Glomerular visceral epithelial cell (primary cell): ENCODE measurements at regions not wholly inside any gene's neighbourhood (a gene's known extent, or its start where the extent isn't known, plus 50 kb on each side); places are given as distances from the start of the nearest gene placed in this dataset.
"Not testable (repeated sequence)": the region's sequence is repeated elsewhere in the genome, so short reads cannot be mapped to it uniquely, and the experiment has no call there.

Source experiments
- DNase-seq: peaks from one replicate; pipeline ENCODE4 v3.0.0-alpha.2; 2016; ENCODE audit errors: extremely low spot score

DNA sequence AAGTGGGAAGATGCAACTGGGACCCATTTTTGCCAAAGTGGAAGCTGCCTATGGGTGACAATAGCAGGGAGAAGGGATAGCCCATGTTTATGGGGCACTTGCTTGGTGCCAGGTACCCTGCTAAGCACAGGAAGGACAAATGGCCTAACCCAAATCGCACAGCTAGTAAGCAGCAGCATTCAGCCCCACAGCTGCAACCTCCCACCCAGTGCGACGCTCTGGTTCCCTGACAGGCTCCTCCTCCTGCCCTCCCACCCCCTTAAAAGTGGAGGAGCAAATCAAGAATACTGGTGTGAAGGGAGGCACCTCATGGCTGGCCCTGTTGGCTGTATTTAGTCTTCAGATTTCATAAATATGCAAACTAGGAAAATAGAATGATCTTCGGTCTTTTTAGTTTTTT, 76.2 kb downstream of the RIN2 start:
- DNase-seq: no peak

GRCh38 chr20:19834783-19835182, 76.7 kb downstream of the RIN2 start:
- no peak for DNase-seq

GRCh38 chr20:19835533-19836222, 77.6 kb downstream of the RIN2 start:
- DNase-seq: no peak

DNA sequence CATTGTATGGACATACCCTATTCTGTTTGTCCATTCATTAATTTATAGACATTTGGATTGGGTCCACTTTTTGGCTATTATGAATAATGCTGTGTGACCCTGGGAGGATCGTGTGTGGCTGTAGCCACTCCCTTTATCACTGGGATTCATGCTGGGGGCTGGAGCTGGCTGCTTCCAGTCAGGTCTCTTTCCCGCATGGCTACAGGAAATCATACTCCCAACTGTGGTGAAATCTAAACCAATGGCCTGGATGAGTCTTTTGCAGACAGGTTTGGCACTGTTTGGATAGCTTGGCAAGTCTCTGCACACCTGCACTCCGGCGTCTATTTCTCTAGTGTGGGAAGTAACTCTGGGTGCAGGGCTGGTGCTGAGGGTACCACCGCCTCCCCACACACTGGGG, 80.4 kb downstream of the RIN2 start:
- no peak for DNase-seq

DNA sequence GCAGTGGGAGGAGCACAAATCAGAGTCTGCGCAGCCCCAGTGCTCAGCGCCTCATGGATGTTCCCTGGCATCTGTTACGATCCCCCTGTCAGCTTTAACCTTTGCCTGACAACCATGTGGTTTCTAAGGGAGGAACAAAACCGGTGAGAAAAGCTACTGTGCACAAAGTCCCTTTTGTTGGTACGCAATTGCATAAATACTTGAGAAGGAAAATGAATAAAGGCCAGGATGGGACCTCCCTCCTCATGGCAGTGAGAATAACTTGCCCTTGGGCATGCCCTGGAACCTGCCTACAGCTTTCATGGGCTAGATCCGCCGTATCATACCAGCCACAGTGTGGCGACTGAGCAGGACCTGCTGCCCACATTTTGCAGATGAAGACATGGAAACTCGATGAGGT, 81.0 kb downstream of the RIN2 start:
- no peak for DNase-seq

- DNase-seq: no peak
Measured at GRCh38 chr20:19840111-19840710, 82.2 kb downstream of the RIN2 start.

- no peak for DNase-seq
Measured at GRCh38 chr20:19841740-19842139, 83.7 kb downstream of the RIN2 start.

GRCh38 chr20:19844850-19845249, 86.8 kb downstream of the RIN2 start:
- not testable (repeated sequence) for DNase-seq

DNA sequence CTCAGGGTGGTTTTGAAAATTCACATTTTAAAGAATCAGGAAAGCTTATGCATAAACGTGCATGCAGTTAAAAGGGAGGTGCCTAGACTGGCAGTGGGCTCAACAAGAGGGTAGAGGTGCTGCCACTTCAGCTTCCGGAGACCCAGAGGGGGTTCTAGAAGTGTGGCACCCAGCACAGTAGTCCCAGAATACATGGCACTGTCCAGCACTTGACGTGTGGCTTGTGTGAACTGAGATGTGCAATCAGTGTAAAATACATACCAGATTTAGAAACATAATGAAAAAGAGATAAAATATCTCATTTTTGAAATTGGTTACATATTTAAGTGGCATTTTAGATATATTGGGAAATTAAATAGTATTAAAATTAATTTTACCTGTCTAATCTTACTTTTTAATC, 89.3 kb downstream of the RIN2 start:
- DNase-seq: no peak

DNA sequence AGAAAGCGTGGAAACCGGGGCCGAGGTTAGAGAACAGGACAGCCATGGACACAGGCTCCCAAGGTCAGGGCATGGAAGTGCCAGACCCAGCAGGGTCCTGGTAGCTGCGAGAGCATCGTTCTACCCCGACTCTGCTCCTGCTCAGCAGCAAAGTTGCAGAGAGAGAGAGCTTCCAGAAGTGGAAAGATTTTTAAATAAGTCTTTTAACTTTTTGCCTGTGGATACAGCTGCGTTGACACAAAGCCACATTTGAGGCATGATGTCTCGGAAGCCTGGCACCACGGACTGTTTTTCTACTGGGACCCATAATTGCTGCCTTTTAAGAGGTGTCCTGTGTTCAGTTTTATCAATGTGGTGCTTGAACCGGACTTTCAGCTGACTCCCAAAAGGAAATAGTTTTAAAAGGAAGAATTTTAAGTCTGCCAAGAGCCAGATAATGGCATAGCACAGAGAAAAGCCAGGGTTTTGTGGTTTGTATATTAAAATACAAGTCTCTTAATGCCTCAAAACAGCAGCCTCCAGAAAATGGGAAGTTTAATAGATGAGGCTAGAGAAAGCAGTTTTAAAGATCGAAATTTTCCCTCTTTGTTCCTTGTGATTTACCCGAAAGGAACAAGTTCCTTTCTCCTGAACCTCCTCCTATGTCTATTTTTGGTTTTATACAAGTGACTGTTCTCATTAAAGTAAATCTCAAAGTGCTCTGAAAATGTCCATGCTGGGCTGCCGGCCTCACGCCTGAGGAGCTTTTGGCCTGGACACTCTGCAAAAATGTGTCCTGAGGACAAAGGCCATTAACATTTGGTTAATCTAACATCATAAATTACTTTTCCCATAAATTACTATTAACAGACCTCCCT, 91.5 kb downstream of the RIN2 start:
- no peak for DNase-seq

- DNase-seq: no peak
Measured at GRCh38 chr20:19850198-19850533, 92.1 kb downstream of the RIN2 start.

- DNase-seq: no peak
Measured at GRCh38 chr20:19851861-19852260, 93.8 kb downstream of the RIN2 start.

DNA sequence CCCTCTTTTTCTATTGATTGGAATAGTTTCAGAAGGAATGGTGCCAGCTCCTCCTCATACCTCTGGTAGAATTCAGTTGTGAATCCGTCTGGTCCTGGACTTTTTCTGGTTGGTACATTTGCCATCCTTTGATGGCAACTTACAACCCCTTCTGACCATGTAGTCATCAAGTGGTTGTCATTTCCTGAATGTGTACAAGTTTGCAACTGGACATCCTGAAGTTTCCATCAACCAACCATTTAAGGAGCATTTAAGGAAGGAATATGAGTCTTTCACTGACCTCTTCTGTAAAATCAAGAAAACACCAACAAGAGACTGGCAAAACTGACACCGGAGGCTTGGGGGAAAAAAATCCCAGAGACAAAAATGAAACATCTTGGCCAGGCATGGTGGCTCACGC, 97.4 kb downstream of the RIN2 start:
- DNase-seq: no peak

DNA sequence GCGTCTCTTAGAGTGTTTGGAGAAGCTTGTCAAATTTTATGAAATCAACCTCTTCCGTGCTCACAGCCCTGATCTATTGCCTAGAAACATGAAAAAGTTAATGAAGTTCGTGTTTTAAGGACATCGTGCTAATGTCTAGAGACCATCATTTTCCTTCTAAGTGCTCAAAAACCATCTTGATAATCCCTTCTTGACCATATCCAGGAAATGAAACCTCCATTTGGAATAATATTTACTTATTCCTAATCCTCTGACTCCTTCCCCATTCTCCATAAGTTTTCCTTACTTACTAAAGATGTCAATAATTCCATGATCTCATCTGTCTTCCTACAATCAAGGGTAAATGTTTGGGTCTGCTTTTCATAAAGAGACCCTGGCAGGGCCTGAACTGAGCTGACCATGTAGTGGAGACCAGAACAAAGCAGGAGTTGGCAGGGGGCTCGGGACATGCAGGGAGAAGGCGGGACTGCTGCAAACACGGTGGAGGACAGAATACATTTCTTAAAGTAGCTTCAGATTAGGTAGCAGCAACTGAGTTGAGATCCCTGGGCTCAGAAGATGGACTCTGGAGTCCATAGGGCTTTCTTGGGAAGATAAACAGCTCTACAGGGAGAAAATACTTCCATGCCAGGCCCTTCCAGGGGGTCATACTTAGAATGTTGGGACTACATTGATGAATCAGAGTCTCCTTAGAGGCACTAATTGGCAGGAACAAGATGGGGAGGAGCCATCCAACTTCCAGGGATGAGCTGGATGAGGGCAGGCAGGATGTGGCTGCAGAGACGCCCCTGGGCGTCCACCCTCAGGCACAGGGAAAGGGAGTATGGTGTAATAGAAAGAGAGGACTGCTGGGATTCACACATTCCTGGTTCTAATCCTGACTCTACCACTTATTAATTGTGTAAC, 100.7 kb downstream of the RIN2 start:
- DNase-seq: peak; percentile 40

- DNase-seq: no peak
Measured at GRCh38 chr20:19859444-19859843, 101.4 kb downstream of the RIN2 start.

DNA sequence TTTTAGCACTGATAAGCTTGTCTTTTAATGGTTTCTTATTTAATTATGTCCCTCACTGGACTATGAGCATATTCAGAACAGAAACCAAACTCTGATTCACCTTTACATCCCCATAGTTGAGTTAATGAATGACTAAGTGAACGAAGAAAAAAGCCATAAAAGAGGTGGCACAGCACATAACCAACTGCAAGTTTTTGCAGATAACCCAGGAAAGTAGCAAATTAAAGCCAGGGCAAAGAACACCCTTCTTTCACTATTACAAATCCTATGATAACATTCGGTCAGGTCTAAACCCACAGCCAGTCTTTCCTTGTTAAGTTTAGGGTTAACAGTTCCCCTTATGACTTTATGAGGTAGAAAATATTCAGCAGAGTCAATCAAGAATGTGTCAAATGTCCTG, 102.7 kb downstream of the RIN2 start:
- DNase-seq: peak; percentile 52

DNA sequence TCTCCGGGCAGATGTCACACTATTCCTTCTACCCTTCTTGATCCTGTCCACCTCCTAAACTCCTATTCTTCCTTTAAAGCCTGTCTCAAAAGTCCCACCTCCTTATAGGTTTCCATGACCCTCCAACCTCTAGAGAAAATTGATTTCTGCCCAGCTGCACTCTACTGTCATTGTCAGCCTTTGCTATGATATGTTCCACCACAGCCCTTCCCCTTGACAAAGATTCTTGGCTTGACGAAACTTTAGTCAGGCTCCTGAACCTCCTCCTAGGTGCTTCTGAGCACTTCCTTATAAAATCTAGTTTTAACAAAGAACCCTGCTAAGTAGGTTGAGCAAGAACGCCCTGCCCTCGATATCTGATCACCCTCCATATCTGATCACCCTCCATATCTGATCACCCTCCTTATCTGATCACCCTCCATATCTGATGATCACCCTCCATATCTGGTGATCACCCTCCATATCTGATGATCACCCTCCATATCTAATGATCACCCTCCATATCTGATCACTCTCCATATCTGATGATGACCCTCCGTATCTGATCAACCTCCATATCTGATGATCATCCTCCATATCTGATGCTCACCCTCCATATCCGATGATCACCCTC, 103.2 kb downstream of the RIN2 start:
- DNase-seq: no peak

DNA sequence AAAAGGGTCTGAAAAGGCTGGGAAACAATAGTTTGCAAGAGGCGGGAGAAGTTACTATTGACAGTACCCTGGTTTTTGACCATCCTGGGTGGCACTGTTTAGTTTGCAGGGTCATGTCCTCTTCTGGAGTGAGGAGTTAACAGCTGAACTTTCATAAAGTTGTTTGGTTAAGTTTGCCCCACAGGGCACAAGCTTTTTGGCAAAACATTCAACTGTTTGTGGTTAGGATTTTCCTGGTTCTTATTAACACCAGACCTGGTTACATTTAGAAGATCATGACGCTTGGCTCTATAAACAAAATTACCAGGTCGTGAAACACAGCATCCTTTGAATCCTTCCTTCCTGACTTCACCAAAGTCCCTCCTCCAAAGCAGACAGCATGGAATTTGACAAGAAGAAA, 106.1 kb downstream of the RIN2 start:
- DNase-seq: no peak

- DNase-seq: no peak
Measured at GRCh38 chr20:19866070-19866469, 108.0 kb downstream of the RIN2 start.

DNA sequence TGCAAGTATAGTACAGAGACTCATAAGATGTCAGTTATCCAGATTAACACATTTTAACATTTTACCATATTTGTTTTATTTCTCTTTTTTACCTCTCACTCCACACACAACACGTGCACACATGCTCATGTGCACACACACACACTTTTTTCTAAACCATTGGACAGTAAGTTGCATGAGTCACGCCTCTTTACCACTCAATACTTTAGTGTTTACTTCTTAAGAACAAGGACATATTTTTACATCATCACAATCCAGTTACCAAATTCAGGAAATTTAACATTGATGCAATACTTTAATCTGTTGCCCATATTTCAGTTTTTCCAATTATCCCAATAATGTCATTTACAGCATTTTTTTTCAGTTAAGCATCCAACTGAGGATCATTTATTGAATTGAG, 109.0 kb downstream of the RIN2 start:
- DNase-seq: no peak

DNA sequence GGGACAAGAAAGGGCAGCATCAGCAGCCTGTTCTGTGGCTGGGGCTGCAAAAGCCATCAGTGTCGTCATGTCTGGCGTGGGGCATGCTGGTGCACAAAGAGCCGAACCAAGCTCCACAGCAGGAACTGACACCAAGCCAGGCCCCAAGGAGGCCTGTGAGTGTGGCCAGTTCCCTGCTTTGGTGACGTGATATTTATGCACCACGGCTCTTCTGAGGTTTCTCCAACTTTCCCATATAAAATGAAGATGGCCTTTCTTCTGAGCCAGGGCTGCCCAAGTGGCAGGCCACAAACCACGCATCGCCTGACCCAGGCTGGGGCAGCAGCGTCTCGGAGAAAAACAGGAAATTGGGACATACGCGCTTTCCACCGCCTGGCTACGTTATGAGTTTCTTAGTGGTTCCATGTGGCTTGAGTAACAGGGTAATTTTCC, 109.9 kb downstream of the RIN2 start:
- DNase-seq: no peak

DNA sequence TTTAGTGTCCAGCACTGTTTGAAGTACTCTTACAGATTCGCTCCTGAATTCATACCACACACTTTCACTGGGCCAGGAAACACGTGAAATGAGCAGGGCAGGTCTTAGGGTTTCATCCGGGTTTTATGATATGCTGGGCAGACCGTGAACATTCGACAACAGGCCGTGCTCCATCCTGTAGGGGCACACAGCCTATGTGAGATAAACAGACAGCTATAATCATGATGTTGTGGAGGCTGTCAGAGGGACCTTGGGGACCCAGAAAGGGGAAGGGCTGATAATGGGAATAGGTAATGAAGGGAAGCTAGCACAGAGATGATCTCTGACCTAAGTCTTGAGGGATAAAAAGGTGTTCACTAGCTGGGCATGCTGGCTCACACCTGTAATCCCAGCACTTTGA, 110.4 kb downstream of the RIN2 start:
- no peak for DNase-seq
